Gastroesophageal sphincter (tissue), 4 donors: ENCODE measurements at regions not wholly inside any gene's neighbourhood (a gene's known extent, or its start where the extent isn't known, plus 50 kb on each side); places are given as distances from the start of the nearest gene placed in this dataset.

Source experiments
- ATAC-seq: fragments of 150-250 bp; one replicate; pipeline ENCODE4 v1.9.1; 2016; ENCODE audit warnings: mild to moderate bottlenecking, moderate library complexity
- H3K27ac ChIP-seq, 4 donors: fragments of 200-600 bp; sonication (generic) in 3 of 4; 1 replicate in 3 of 4; 2 replicates in 1 of 4; pipeline ENCODE4 v1.5.1; 2016 to 2019
- H3K27me3 ChIP-seq: fragments of 200-600 bp; sonication (generic); one replicate; pipeline ENCODE4 v1.5.1; 2019
- H3K36me3 ChIP-seq, 2 donors: fragments of 200-600 bp; sonication (generic); one replicate each; pipeline ENCODE4 v1.5.1; 2019; ENCODE audit warnings: control low read depth in 1 of 2
- H3K4me1 ChIP-seq, 3 donors: fragments of 200-600 bp; sonication (generic); 1 replicate in 2 of 3; 2 replicates in 1 of 3; pipeline ENCODE4 v1.5.1; 2016 to 2019; ENCODE audit warnings: control low read depth in 2 of 3
- H3K4me3 ChIP-seq, 2 donors: fragments of 200-600 bp; sonication (generic); one replicate each; pipeline ENCODE4 v1.5.1; 2019; ENCODE audit warnings: mild to moderate bottlenecking in 1 of 2, moderate library complexity in 1 of 2
- H3K9me3 ChIP-seq, 3 donors: fragments of 200-600 bp; sonication (generic); one replicate each; pipeline ENCODE4 v1.5.1; 2017 to 2019; ENCODE audit warnings: control low read depth in 2 of 3
- CTCF ChIP-seq, 4 experiments: fragments of 200-600 bp in 2 of 4; fragments of 450-650 bp in 2 of 4; sonication (generic) in 1 of 4; IDR thresholded peaks; one replicate each; pipeline ENCODE4 v1.5.1; 2017 to 2019; ENCODE audit warnings: antibody characterized with exemption in 4 of 4, mild to moderate bottlenecking in 2 of 4, moderate library complexity in 2 of 4
- EP300 ChIP-seq: sonication (generic); formaldehyde crosslinking; IDR thresholded peaks from one replicate; pipeline ENCODE4 v1.6.1; 2017; ENCODE audit warnings: antibody characterized with exemption, mild to moderate bottlenecking
- POLR2A ChIP-seq, 2 donors: fragments of 450-650 bp; IDR thresholded peaks; one replicate each; pipeline ENCODE4 v1.6.1; 2017; ENCODE audit warnings: antibody characterized with exemption in 2 of 2, mild to moderate bottlenecking in 2 of 2, moderate library complexity in 1 of 2
- POLR2AphosphoS5 ChIP-seq: sonication (generic); formaldehyde crosslinking; IDR thresholded peaks from one replicate; pipeline ENCODE4 v1.6.1; 2017; ENCODE audit warnings: antibody characterized with exemption
- WGBS, 2 donors: methylation state at CpG; one replicate each; pipeline ENCODE4 v1.1.5; 2018; ENCODE audit warnings: low coverage in 1 of 2; 5-methylcytosine and 5-hydroxymethylcytosine counted together

DNA sequence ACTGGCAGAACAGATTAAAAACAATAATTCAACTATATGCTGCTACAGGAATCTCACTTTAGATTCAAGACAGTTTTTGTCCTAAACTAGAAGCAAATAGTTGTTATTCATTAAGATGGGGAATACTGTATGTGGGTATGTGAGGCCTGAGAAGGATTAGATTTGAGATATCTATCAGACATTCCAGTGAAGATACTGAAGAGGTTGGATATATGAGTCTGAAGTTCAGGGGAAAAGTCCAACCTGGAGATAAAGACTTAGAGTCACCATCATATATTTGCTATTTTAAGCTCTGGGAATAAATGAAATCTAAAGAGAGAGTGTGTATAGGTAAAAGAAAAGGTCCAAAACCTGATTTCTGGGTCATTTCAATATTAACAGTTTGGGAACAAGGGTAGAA, 96.2 kb upstream of the RBBP8 start:
- TF ChIP-seq POLR2A (IDR thresholded peaks at IDR 0.05) (no peak), EP300 (no peak), POLR2AphosphoS5 (no peak), CTCF (IDR thresholded peaks at IDR 0.05) (no peak)
- Histone ChIP-seq H3K27me3 (no peaks in the 10 kb centered on the region), H3K4me1 (no peaks in the 10 kb centered on the region), H3K27ac (no peak overlapping the region), H3K4me3 (no peak overlapping the region), H3K36me3 (no peaks in the 10 kb centered on the region), H3K9me3 (no peaks in the 10 kb centered on the region)
- ATAC-seq = no peak

DNA sequence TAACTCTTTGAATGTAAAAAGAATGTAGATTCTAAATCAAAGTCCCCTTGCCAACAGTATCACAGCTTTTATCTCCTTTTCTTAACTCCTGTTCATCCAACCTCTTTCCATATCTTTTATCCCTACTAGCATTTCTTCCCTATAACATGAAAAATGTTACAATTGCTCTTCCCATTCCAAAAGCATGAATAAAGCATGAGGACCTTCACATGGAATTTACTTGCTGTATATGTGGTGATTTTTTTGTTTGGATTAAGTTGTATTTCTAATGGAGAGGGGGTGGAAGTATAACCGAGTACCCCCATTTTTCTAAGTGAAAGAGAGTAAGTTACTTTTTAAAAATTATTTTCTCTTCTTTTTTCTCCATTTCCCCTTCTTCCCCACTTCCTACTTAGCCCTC, 94.9 kb upstream of the RBBP8 start:
- Histone ChIP-seq H3K4me3 (no peak overlapping the region), H3K36me3 (no peaks in the 10 kb centered on the region), H3K27ac (no peak overlapping the region), H3K27me3 (no peaks in the 10 kb centered on the region), H3K4me1 (no peaks in the 10 kb centered on the region), H3K9me3 (no peaks in the 10 kb centered on the region)
- no peak for TF ChIP-seq POLR2A (IDR thresholded peaks at IDR 0.05)
- TF ChIP-seq EP300 = no peak
- no peak for TF ChIP-seq POLR2AphosphoS5
- TF ChIP-seq CTCF (IDR thresholded peaks at IDR 0.05) = no peak
- 70 to 90% methylated on average over 1 of the region's 1 CpG for WGBS, 2 donors
- no peak for ATAC-seq

DNA sequence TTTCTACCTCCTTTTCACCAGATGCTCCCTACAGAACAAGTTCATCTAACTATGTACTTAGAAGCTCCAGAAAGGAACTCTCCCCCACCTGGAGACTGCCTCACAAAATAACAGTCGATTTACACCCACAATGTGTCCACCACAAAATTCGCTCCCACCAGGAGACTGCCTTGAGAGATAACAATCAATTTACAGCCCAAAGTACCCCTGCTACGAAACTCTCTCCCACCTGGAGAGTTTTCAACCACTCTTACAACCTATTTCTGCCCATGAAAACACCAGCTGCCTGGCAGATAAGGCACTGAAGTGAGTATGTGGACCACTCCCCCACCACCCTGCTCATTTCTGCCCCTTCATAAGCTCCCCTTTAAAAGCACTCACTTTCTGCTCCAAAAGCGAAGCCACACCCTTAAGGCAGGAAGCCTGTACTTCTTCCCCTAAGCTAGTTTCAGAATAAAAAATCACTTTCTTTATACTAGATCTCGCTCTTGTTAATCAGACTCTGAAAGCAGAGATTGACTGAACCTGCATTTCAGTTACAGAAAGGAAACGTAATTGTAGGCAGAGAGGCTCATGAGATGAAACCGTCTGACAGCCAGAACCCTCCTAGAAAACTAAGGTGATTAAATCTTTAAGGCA, 94.4 kb upstream of the RBBP8 start:
- 52 to 61% methylated on average over 5 to 7 of the region's 7 CpGs for WGBS, 2 donors
- TF ChIP-seq POLR2AphosphoS5 (no peak), EP300 (no peak), CTCF (IDR thresholded peaks at IDR 0.05) (no peak), POLR2A (IDR thresholded peaks at IDR 0.05) (no peak)
- H3K4me3 ChIP-seq = no peak overlapping the region
- no peaks in the 10 kb centered on the region for H3K36me3 ChIP-seq
- H3K27me3 ChIP-seq = no peaks in the 10 kb centered on the region
- no peak for ATAC-seq
- no peak overlapping the region for H3K27ac ChIP-seq
- no peaks in the 10 kb centered on the region for H3K9me3 ChIP-seq
- no peaks in the 10 kb centered on the region for H3K4me1 ChIP-seq

DNA sequence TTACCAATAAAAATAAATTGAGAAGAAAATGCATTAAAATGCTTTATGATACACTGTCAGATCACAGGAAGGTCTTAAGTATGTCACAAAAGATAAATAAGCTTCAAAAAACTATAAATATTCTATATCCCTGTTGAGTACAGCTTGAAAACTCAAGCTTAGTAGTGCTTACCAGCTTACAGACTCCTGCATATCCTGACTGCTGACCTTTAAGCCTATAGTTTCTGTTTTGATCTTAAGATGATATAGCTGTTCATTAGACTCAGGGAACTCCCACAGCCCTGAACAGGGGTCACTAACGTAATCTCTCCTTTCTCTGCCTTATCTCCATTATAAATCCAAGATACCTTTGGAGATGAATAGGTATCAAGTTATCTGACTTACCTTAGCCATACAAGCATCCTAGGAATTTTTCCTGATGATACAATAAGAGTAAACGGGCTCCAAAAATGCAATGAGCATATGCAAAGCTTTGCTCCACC, 93.7 kb upstream of the RBBP8 start:
- Histone ChIP-seq H3K9me3 (no peaks in the 10 kb centered on the region), H3K27ac (no peak overlapping the region), H3K4me3 (no peak overlapping the region), H3K4me1 (no peaks in the 10 kb centered on the region), H3K36me3 (no peaks in the 10 kb centered on the region), H3K27me3 (no peaks in the 10 kb centered on the region)
- no peak for ATAC-seq
- WGBS, 2 donors = 78% methylated on average over 2 of the region's 2 CpGs; no CpG with 5 or more reads in 1 of the 2 donors
- TF ChIP-seq POLR2AphosphoS5 (no peak), POLR2A (IDR thresholded peaks at IDR 0.05) (no peak), CTCF (IDR thresholded peaks at IDR 0.05) (no peak), EP300 (no peak)

GRCh38 chr18:22840606-22841144, 92.5 kb upstream of the RBBP8 start:
- H3K36me3 ChIP-seq = no peaks in the 10 kb centered on the region
- TF ChIP-seq POLR2AphosphoS5 = no peak
- no peak for TF ChIP-seq EP300
- no peak for TF ChIP-seq POLR2A (IDR thresholded peaks at IDR 0.05)
- TF ChIP-seq CTCF (IDR thresholded peaks at IDR 0.05) = no peak
- H3K4me3 ChIP-seq = no peak overlapping the region
- ATAC-seq = no peak
- 66 to 83% methylated on average over 3 of the region's 3 CpGs for WGBS, 2 donors
- no peaks in the 10 kb centered on the region for H3K27me3 ChIP-seq
- no peaks in the 10 kb centered on the region for H3K9me3 ChIP-seq
- no peaks in the 10 kb centered on the region for H3K4me1 ChIP-seq
- H3K27ac ChIP-seq = no peak overlapping the region
